Cardiac fibroblast (primary cell): ENCODE measurements at regions not wholly inside any gene's neighbourhood (a gene's known extent, or its start where the extent isn't known, plus 50 kb on each side); places are given as distances from the start of the nearest gene placed in this dataset.

Experiments used
- DNase-seq, 2 donors: peaks; one replicate each; pipeline versions ENCODE4 v3.0.0 to v3.0.0-alpha.2; 2010; ENCODE audit warnings: low read depth in 2 of 2
- H3K4me3 ChIP-seq, 2 donors: replicated peaks in 1 of 2; 1 replicate in 1 of 2; 2 replicates in 1 of 2; pipeline ENCODE4 v1.5.1; 2011; ENCODE audit warnings: low read depth in 2 of 2, low read length in 2 of 2, mild to moderate bottlenecking in 2 of 2, moderate library complexity in 1 of 2
- CTCF ChIP-seq: IDR thresholded peaks from one replicate; pipeline ENCODE4 v1.5.1; 2011; ENCODE audit warnings: low read depth, mild to moderate bottlenecking, low read length, inconsistent platforms

- H3K4me3 ChIP-seq: no peak overlapping the region
- DNase-seq: no peak
- no peak for TF ChIP-seq CTCF
Measured at GRCh38 chr5:168073311-168073710, 218.1 kb upstream of the WWC1 start.

GRCh38 chr5:168073991-168074800, 217.2 kb upstream of the WWC1 start:
- peak in 1 of 2 donors; percentile 58 for DNase-seq
- H3K4me3 ChIP-seq: no peak overlapping the region
- TF ChIP-seq CTCF: no peak

- TF ChIP-seq CTCF: no peak
Measured at GRCh38 chr5:168075387-168075786, 216.1 kb upstream of the WWC1 start.

GRCh38 chr5:168076561-168076991, 214.9 kb upstream of the WWC1 start:
- H3K4me3 ChIP-seq: no peak overlapping the region
- TF ChIP-seq CTCF: peak; percentile 34
- peak; percentile 14 to 78 for DNase-seq

More at GRCh38 chr5:168075387-168075786, 216.1 kb upstream of the WWC1 start:
- no peak overlapping the region for H3K4me3 ChIP-seq
- no peak for DNase-seq

- peak in 1 of 2 donors; percentile 3 for DNase-seq
- TF ChIP-seq CTCF: no peak
- H3K4me3 ChIP-seq: no peak overlapping the region
Measured at GRCh38 chr5:168085261-168086031, 206.0 kb upstream of the WWC1 start.

- peak in 1 of 2 donors; percentile 24 for DNase-seq
- no peak for TF ChIP-seq CTCF
- no peak overlapping the region for H3K4me3 ChIP-seq
Measured at GRCh38 chr5:168086104-168086610, 205.3 kb upstream of the WWC1 start.
